ENCODE measurements at regions not wholly inside any gene's neighbourhood (a gene's known extent, or its start where the extent isn't known, plus 50 kb on each side); places are given as distances from the start of the nearest gene placed in this dataset.

- TF ChIP-seq CTCF (conservative IDR thresholded peaks at IDR 0.05) (no peak), ZFX (IDR thresholded peaks at IDR 0.05) (no peak)
These were observed 577.9 kb upstream of the TBX3 start for GRCh38 chr12:115261691-115262398.

All from C4-2B (cell line).